OCI-LY7 (cell line): ENCODE measurements at regions not wholly inside any gene's neighbourhood (a gene's known extent, or its start where the extent isn't known, plus 50 kb on each side); places are given as distances from the start of the nearest gene placed in this dataset.

ENCODE experiments used
- BruUV-seq: library from RNA; stranded (reverse); fragments of 400-500 nt; replicated peaks from 2 replicates; lab custom pipeline; 2021; lab: Mats Ljungman, UMichigan
- CTCF ChIA-PET: fragments of 300-600 bp; sonication (Branson Sonifier 250); formaldehyde crosslinking; loops from one replicate; lab custom pipeline; 2022; ENCODE audit warnings: antibody characterized with exemption; ENCODE audit not compliant: unreplicated experiment; lab: Charles Lee
- POLR2A ChIA-PET: fragments of 300-600 bp; sonication (Branson Sonifier 250); formaldehyde crosslinking; loops from one replicate; lab custom pipeline; 2022; ENCODE audit warnings: antibody characterized with exemption; lab: Charles Lee
- DNase-seq: peaks from one replicate; pipeline ENCODE4 v3.0.0-alpha.2; 2015; ENCODE audit warnings: low spot score
- H2AFZ ChIP-seq: fragments of 200-600 bp; sonication (generic), shearing (Covaris generic); 2 replicates; pipeline ENCODE4 v1.6.1; 2014; ENCODE audit warnings: mild to moderate bottlenecking, antibody characterized with exemption, low read length, moderate library complexity
- H3K27ac ChIP-seq: fragments of 200-600 bp; sonication (generic); 2 replicates; pipeline ENCODE4 v1.5.1; 2014; ENCODE audit warnings: mixed run types, low read depth, mild to moderate bottlenecking, moderate library complexity, low read length, inconsistent platforms; ENCODE audit not compliant: poor library complexity, severe bottlenecking
- H3K36me3 ChIP-seq: fragments of 200-600 bp; sonication (generic); 2 replicates; pipeline ENCODE4 v1.6.1; 2014; ENCODE audit warnings: mild to moderate bottlenecking, antibody characterized with exemption, low read length, moderate library complexity, mixed read lengths; ENCODE audit not compliant: insufficient read depth
- H3K4me1 ChIP-seq: fragments of 200-600 bp; sonication (generic); 2 replicates; pipeline ENCODE4 v1.5.1; 2014; ENCODE audit warnings: mild to moderate bottlenecking, low read length; ENCODE audit not compliant: insufficient read depth, poor library complexity, severe bottlenecking
- H3K4me2 ChIP-seq: fragments of 200-600 bp; sonication (generic); 2 replicates; pipeline ENCODE4 v1.6.1; 2014; ENCODE audit warnings: mild to moderate bottlenecking, low read length
- H3K4me3 ChIP-seq: fragments of 200-600 bp; sonication (generic); 2 replicates; pipeline ENCODE4 v1.5.1; 2014; ENCODE audit warnings: mild to moderate bottlenecking, low read depth, low read length; ENCODE audit not compliant: poor library complexity, severe bottlenecking
- H3K79me2 ChIP-seq: fragments of 200-600 bp; sonication (generic); 2 replicates; pipeline ENCODE4 v1.6.1; 2016; ENCODE audit warnings: low read depth, mild to moderate bottlenecking, low read length, moderate library complexity, mixed read lengths; ENCODE audit not compliant: insufficient read depth
- H3K9me2 ChIP-seq: fragments of 200-600 bp; sonication (generic); 2 replicates; pipeline ENCODE4 v1.6.1; 2016; ENCODE audit warnings: mild to moderate bottlenecking, low read length, mixed read lengths; ENCODE audit not compliant: insufficient read depth
- H3K9me3 ChIP-seq: fragments of 200-600 bp; sonication (generic); 2 replicates; pipeline ENCODE4 v1.6.1; 2014; ENCODE audit warnings: mild to moderate bottlenecking, mixed run types, low read length, mixed read lengths
- H4K20me1 ChIP-seq: fragments of 200-600 bp; sonication (generic); 2 replicates; pipeline ENCODE4 v1.6.1; 2014; ENCODE audit warnings: mild to moderate bottlenecking, antibody characterized with exemption, low read length, moderate library complexity, mixed read lengths; ENCODE audit not compliant: insufficient read depth
- CTCF ChIP-seq: fragments of 200-600 bp; sonication (generic); conservative IDR thresholded peaks from 2 replicates; pipeline ENCODE4 v1.5.1; 2014; ENCODE audit warnings: mild to moderate bottlenecking, antibody characterized with exemption, low read length, moderate library complexity, mixed read lengths
- EZH2phosphoT487 ChIP-seq: fragments of 200-600 bp; sonication (generic); IDR thresholded peaks from 2 replicates; pipeline ENCODE4 v1.6.1; 2018; ENCODE audit warnings: low read depth, borderline replicate concordance, mild to moderate bottlenecking, mixed run types, antibody characterized with exemption, low read length, moderate library complexity, mixed read lengths
- intact Hi-C: fragments of 100-400 bp; cut with micrococcal nuclease; formaldehyde crosslinking; loops from one replicate; pipeline ENCODE4 v1.10.0; 2022; ENCODE audit not compliant: unreplicated experiment

GRCh38 chr4:125679989-125680388 lies 365.2 kb downstream of the FAT4 start:
- intact Hi-C loops = no loop called here
- no TSS peak for BruUV-seq
- Histone ChIP-seq H3K4me3 (no peak overlapping the region), H4K20me1 (no peaks in the 10 kb centered on the region), H3K79me2 (no peaks in the 10 kb centered on the region), H3K4me2 (no peak overlapping the region), H2AFZ (no peak overlapping the region), H3K9me3 (no peaks in the 10 kb centered on the region), H3K36me3 (no peaks in the 10 kb centered on the region), H3K27ac (no peak overlapping the region), H3K9me2 (no peaks in the 10 kb centered on the region), H3K4me1 (no peaks in the 10 kb centered on the region)
- CTCF ChIA-PET = no interaction called here
- no peak for DNase-seq
- POLR2A ChIA-PET = no interaction called here
- TF ChIP-seq CTCF (no peak), EZH2phosphoT487 (no peak)

GRCh38 chr4:125681240-125681639 lies 366.5 kb downstream of the FAT4 start:
- no peak overlapping the region for H3K4me3 ChIP-seq
- intact Hi-C loops = no loop called here
- no peak overlapping the region for H2AFZ ChIP-seq

More at GRCh38 chr4:125681240-125681639, 366.5 kb downstream of the FAT4 start:
- POLR2A ChIA-PET = interaction anchor here (0.6 kb wide), 2 partner anchors 58 to 246 kb away, joined by 3 read pairs; no protein-coding TSS in a partner anchor
- Histone ChIP-seq H4K20me1 (no peaks in the 10 kb centered on the region), H3K4me1 (no peaks in the 10 kb centered on the region), H3K9me3 (no peaks in the 10 kb centered on the region), H3K79me2 (no peaks in the 10 kb centered on the region), H3K27ac (no peak overlapping the region), H3K36me3 (no peaks in the 10 kb centered on the region), H3K4me2 (no peak overlapping the region), H3K9me2 (no peaks in the 10 kb centered on the region)
- DNase-seq = no peak
- BruUV-seq = no TSS peak
- CTCF ChIA-PET = no interaction called here
- TF ChIP-seq CTCF = no peak
- no peak for TF ChIP-seq EZH2phosphoT487
